Activated naive CD4-positive, alpha-beta T cell treated with anti-CD3 and anti-CD28 coated beads, Interleukin-2, amount 50 U/mL, for 16 hours (primary cell): ENCODE measurements at regions not wholly inside any gene's neighbourhood (a gene's known extent, or its start where the extent isn't known, plus 50 kb on each side); places are given as distances from the start of the nearest gene placed in this dataset.

Experiments used
- DNase-seq: peaks from one replicate; pipeline ENCODE4 v3.0.0-alpha.2; 2020

DNA sequence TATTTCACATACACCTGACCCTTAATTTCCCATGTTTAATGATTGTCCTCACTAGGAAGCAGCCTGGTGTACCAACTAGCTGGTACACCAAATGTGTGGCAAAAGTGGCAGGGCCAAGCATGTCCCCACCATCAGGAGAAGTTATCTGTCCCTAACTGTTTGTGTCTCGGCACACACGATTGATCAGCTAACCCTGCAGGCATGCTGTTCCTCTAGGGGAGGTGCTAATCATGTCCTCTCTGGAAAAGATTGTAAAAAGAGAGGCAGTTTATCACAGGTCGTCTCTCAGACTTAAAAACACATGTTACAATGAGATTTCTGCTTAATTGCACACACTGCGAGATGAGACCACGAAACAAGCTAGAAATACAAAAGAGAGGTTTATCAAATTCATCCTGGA, 342.7 kb downstream of the DIRAS2 start:
- DNase-seq: no peak

DNA sequence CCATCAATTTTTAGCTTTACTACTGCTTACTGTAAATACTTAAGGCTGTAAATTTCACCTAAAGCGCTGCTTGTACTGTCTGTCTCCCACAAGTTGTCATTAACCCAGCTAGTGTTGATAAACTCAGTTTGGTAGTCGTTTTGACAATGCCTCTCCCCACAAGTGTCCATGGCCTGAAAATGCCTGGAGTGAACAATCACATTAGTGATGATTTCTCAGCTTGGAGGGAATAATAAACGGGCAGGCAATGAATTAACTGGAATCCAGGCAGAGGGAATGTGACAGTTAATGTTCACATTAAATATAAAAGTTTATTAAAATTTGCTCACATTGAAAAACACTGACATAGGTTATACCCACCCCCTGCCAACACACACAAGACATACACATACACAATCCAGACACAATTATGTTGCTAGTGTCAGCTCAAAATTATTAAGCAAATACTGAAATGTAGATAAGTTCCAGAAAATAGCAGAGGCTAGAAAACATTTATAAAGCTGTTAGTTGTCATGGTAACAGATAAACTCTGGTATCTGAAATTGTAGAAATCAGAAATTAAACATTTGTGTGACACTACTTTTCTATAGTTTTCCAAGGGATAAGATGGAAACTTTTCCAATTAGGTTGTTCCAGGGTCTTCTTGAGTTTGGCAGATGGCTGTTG, 341.9 kb downstream of the DIRAS2 start:
- DNase-seq: no peak

DNA sequence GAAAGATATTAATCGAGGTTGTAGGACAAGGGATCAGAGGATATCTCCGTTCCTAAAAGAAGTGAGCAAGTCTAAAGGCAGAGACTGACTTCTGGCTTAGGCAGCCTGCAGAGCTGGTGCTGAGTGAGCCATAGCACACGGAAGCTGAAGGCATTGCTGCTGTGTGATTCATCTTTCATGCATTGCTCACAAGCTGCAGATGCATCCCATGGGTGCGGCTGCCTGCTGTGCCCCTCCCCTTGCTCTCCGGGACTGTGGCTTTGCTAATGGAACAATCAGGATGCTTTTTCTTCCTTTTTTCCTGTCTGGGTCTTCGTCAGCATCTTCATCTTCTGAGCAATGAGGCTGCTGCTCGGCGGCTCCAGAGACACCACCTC, 341.4 kb downstream of the DIRAS2 start:
- DNase-seq: no peak

DNA sequence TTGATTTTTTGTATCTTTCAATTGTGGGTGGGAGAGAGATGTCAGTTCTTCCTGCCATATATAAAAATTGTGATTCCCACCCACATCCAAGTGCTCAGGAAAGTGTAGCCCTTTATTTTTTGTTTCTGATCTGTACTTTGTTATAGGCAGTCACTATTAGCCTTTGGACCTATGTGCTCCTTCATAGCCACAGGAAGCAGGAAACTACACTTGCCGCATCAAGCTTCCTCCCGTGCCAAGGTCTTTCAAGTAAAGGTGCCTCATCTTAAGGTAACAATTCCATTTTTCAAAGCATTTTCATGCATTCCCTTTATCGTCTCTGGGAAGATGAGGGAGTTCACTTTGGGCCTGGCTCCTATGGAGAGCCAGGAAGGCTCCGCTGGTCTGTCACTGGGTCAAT, 339.0 kb downstream of the DIRAS2 start:
- DNase-seq: no peak

DNA sequence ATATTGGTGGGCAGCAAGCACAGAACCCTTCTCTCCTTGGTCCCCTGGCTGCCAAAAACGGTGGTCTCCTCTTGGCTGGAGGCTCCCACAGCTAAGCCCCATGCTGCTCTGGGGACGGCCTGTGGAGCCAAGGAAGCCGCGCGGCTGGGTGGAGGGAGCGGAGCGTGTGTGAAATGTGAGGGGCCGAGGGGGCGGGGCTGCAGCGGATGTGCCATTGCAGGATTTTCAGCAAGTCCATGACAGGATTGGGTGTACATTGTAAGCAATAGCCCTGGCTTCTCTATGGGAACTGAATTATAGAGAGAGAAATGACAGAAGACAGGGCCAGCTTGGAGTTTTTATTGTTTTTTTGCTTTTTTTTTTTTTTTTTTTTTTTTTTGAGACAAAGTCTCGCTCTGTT, 336.5 kb downstream of the DIRAS2 start:
- no peak for DNase-seq

DNA sequence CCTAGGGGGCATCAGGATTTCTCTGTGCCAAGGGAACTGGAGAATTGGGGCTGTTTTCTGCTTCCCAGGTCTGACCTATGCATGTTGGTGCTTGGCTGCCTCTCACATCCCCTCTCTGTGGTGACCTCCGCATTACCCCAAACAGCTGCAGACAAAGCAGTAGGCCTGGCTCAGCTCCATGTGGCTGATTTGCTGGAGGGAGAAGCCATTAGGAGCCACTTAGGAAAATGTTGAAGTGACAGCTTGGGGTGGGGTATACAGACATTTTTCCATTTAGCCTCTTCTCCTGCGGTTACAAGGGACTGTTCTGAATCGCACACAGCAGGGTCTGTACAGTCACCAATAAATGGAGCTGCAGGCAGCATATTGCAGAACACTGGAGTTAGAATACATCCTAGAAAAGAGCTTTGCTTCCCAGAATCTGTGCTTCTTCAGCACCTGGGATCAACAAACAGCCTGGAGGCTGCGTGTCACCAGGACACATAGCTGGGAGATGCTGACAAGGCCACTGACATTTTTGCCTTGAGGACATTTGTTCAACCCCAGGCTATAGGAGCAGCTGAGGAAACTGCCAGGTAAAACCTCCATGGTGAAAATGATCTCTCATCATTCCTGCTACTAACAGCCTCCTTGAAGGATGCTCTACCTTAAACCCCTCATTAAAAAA, 335.3 kb downstream of the DIRAS2 start:
- DNase-seq: no peak

DNA sequence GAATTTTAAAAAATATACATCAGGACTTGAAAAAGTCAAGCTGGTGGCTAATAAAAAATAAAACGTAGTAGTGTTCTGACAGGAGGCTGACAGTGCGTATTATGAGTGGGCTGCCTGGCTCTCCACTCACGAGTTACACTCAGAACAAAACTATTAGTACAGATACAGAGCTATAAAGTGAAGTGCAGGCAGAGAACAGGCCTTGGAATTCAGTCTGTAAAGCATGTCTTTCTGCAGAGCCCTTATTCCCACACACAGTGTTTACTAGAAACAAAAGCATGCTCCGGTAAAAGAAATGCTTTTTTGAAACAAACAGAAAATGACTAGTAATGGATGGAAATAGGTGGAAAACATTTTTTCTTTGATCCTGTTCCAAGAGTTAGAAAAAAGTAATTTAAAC, 334.7 kb downstream of the DIRAS2 start:
- DNase-seq: no peak

DNA sequence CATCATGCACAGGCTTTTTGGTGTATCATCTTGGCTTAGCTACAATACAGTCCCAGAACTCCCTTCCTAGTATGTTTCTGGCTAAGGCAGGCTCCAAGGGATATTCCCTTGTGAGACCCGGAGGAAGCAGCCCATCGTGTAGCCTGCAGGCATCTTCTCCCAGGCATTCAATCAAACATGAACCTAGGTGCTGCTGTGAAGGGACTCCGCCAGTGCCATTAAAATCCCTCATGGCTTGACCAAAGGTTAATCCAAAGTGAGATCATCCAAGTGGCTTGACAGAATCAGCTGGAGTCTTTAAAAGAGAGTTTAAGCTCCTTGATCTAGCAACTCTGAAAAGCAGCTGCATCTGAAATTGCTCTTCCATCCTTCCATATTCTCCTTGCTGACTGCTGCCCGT, 333.9 kb downstream of the DIRAS2 start:
- DNase-seq: no peak

DNA sequence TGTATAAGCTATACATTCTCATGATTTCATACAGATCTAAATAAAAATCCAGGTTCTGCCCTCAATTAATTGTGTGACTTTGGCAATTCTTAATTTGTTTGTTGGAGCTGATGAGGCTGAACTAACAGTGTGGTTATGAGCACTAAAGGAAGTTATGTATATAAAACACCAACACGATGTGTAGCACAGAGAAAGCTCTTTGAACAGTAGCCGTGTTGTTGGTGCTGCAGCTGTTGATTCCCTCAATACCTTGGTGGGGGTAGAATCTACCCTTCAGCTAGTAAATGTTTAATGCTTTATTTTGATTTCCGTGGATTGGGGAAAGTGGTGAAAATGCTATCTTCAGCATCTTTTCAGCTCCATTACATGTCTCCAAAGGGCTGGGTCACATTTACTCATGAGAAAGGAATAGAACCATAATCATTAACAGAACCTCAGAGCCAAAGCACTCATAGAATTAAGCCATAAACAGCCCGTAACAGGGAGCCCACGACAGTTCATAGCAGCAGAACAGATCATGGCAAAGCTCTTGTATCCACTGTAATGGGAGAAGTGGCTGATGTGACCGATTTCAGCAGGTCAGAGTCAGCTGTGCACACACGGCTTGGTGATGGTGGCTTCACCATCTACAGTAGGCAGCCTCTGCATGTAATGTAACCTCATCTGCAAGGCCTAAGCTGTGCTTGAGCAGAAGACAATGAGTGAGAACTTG, 332.7 kb downstream of the DIRAS2 start:
- no peak for DNase-seq

DNA sequence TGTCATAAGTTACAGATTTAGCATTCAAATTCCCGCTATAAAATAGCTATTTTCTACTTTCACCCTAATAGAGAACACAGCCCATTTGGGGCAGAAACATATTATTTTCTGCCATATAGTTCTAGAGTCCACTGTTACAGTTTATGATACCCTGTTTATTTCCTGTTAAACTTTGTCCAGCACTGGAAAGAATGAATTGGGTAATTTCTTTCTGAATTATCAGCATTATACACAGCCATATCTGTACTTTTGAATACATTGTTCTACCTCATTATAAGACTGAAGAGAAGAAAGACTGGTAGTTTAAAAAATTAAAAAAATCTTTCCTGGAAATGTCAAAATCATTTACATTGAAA, 332.1 kb downstream of the DIRAS2 start:
- DNase-seq: no peak

DNA sequence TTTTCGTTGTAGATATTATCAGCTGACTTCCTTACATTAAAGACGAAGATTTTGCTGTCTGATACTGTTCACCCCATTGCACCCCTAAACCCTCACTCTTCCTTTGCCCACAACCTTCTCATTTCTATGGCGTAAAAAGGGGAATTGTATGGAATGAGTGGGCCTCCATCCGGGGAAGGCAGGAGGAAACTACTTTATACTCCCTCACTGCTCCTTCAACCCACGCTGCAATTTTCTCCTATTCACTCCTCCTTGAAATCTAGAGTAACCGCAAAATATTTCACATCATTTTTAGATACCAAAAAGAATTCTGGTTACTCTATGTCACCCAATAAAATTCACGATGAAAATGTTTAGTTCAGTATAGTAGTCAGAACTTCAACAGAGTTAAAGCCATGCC, 330.8 kb downstream of the DIRAS2 start:
- no peak for DNase-seq

DNA sequence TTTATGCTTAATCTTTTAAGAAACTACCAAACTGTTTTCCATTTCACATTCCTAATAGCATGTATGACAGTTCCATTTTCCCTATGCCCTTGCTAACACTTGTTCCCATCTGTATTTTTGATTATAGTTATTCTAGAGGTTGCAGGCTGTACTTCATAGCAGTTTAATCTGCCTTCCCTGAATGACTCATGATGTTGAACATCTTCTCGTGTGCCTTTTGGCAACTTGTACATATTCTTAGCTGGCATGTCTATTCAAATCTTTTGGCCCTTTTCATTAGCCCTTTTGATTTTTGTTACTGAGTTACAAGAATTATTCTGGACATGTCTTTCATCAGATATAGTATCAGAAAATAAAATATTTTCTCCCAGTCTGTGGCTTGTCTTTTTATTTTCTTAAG, 320.3 kb downstream of the DIRAS2 start:
- no peak for DNase-seq

DNA sequence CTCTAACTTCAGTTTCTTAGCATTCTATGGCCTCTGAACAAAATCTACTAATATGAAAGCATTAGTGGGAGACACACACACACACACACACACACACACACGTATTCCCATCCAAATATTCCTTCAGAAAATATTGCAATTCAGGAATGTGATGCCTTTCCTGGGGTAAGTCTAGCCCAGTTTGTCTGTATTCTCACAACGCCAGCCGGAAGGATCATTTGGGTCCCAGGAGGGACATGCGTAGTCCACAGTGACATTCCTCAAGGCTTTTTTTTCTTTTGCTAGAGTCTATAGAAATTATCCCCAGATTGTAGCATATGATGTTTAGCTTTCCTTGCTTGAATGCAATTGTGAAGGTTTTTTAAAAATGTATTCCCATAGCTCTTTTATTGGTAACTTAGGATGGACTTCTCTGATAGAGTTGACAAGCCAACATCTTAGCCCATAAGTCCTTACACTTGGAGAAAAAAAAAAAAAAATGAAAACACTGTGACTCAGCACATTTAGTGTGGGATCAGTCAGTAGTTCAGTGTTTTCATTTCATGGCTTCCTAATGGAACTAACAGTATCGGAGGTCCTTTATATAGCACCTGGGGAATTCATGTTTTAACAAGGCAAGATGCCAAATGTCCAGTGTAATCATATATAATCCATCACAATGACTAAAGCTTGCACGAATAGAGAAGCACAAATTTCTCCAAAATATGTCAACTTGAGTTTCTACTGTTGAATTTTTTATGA, 316.5 kb downstream of the DIRAS2 start:
- DNase-seq: no peak

DNA sequence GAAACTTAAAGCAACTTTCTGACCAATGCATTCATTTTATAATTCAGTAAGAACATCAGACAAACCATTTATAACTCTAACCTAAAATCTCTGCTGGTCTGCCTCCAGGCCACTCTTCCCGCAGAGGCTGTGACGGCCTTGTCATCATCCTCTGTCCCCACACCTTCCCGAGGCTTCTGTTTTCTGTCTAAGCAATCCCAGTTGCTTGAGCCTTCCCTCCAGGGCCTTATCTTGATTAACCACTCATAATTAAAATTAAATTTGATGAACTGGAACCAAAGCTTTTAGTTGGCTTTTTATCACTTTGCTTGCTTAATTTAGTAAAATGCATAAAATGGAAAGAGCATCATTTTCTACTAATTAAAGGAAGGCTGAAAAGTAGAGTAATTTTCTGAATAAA, 312.4 kb downstream of the DIRAS2 start:
- no peak for DNase-seq

DNA sequence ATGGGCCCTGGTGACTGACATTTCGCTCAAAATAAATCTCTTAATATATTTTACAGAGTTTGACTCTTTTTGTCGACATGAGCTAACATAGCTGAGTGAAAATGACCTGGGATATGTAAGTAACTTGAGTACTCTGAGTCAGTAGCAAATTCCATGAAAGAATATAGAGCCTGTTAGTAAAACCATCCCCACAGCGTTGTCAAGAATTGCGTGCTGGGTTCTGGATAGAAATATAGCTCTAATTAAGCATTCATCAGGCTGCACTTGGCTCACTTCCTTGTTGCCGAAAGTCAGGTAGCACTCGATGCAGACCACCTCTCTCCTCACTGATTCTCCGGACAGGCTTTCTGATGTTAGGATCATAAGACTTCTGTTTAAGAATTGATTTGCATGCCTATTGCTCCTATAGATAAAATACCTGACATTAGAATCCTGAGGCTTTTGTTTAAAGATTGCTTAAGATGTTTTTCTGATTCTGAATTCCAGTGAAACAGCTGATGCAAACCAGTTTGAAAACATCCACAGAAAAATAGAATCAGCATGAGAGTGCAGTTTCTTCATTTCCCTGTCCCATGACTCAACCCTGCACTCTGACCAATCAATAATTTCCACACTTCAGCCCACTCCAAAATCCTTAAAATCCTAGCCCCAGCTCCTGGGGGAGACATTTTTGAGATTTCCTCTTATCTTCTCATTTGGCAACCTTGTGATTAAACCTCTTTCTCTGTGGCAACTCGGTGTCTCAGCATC, 310.6 kb downstream of the DIRAS2 start:
- no peak for DNase-seq

DNA sequence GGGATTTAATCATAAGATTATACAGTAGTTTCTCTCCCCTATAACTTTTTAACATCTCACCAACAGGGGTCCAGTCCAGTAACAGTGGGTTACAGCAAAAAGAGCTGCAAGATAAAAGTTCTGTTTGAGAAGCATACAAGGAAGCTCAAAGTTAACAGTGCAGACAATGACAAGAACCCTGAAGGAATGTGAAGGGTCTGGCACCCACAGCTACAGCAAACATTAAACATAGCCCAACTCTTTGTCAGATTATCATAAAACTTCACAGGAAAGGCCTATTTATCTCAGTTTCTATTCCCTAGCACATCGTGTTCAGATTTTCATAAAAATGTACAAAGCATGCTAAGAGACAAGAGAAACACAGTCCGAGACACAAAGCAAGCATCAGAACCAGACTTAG, 309.4 kb downstream of the DIRAS2 start:
- DNase-seq: no peak

DNA sequence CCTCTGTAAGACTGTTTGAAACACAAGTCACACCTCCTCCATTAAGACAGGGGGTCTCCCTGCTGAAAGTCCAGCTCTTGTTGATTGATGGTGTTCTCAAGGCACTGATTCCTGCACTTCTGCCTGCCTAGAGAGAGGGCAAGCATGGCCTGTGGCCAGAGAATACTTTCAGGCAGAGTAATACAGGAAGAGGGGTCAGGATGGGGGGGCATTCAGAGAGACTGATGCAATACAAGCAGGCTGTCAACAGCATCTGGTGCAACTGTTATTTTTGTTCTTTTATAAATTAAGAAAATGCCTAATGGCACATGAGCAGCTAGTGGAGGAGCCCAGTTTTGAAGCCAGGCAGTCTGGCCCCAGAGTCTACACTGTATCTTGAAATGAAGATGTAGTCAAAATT, 302.2 kb downstream of the DIRAS2 start:
- DNase-seq: no peak

DNA sequence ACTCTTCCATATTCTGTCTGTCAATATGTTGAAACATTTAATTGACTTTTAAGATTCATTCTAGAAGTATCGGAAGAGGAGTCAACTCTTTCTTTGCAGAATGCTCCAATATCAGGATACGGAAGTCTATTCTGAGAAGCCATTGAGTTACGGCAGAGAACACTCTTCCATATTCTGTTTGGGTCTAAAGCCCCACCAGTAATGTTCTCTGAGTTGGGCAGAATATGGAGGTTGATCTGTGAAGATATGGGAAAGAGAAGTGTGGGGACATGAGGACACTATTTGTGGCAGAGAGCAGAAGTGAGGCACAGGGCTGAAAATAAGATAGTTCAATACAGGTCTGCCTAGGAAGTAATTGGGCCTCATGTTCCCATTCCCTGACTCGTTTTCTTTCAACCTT, 300.0 kb downstream of the DIRAS2 start:
- no peak for DNase-seq

DNA sequence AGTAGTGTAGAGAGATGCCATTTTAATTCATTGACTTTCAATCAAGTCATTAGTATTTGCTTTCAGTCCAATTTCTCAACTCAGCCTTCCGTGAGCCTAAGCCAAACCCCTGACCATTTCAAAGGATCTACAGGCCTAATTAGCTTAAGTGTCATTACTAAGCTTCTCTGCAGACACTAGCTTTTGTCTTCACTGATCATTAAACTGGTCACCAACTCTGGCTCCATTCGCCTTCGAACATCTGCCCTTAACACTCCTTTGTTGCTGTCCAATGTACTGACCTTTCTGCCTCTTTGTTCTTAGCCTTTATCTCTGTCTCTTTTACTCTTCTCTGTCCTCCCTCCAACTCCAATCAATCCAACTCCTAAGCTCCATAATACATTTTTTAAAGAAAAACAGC, 299.3 kb downstream of the DIRAS2 start:
- DNase-seq: no peak

DNA sequence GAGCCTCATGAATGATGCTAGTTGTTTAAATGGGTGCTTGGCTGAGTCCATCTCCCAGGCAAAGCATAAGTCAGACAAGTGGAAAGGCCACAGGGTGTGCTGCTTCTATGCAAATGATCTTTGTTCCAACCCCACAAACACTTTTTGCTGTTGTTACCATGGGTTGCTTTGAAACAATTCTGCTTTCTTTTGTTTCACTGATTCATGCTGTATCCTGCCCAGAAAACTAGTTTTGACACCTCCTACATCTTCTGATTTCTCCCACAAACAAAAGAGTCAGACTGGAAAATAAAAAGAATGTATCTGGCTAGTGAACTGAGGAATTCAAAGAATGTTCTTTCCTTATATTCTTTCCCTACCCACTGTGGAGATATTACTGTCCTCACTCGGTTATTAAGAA, 298.6 kb downstream of the DIRAS2 start:
- DNase-seq: no peak

DNA sequence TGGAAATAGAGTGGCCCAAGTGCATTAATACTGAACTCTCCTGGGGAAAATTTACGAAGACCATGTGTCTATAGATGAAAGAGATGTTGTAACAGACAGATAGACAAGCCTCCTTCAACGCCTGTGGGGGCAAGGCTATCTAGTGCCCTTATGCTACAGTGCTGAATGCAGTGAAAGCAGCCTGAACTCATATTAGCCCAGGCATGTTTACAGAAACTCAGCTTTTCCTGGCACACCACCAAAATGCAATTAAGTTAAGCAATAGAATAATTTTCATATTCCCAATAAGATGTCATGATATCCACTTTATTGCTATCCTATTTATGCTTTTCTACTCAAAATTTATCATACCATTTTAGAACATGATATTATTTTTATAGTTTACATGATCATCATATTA, 277.0 kb downstream of the DIRAS2 start:
- no peak for DNase-seq

DNA sequence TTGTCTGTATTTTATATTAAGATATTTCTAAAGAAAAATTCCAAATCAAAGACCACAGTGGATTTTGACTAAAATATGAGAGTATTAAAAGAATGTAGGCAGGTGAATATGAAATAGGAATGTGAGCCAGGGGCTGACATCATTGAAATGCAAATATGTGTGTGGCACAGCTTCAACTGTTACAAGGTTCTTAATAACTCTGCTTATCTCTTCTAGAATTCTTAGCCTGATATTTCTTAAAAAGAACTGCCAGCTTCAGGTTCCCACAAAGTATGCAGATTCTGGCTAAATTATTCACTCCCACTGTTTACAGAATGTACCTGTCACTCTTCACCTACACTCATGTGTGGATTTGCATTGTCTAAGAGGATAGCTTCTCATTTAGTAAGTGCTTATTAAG, 274.4 kb downstream of the DIRAS2 start:
- no peak for DNase-seq

DNA sequence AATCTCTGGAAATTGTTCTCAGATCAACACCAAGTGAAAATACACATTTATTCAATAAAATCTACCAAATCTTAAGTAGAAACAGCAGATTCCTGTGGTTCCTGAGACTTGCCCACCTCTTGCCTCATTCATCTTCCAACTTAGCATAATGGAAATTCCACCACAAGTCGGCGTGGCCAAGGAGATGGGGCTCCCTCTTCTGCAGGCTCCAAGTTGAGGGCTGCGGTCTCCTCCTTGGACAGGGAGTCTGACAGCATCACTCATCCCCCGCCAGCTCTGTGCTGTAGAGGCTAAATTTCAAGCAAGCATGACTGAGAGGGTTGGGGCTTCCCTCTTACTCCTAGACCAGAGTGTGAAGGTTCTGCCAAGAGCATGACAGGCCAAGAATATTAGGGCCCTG, 273.7 kb downstream of the DIRAS2 start:
- DNase-seq: no peak
